ENCODE measurements at regions not wholly inside any gene's neighbourhood (a gene's known extent, or its start where the extent isn't known, plus 50 kb on each side); places are given as distances from the start of the nearest gene placed in this dataset.

DNA sequence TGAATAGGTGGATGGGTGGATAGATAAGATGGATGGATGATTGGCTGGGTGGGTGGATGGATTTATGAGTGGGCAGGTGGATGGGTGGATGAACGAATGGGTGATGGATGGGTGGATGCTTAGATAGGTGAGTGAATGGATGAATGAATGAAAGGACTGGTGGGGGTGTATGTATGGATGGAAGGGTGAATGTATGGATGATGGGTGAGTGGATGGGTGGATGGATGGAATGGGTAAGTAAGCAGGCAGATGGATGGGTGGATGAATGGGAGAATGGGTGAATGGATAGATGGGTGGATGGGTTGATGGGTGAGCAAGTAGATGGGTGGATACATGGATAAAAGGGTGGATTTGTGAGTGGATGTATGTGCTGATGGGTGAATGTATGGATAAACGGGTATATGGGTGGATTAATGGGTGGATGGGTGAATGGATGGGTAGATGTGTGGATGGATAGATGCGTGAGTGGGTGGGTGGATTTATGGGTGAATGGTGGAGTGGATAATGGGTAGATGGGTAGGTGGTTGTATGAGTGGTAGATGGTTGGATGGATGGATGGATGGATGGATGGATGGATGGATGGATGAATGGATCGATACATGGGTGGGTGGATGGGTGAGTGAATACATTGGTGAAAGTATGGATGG is 682.6 kb downstream of the HS3ST4 start (continued):
- TF ChIP-seq, protein P1, sequence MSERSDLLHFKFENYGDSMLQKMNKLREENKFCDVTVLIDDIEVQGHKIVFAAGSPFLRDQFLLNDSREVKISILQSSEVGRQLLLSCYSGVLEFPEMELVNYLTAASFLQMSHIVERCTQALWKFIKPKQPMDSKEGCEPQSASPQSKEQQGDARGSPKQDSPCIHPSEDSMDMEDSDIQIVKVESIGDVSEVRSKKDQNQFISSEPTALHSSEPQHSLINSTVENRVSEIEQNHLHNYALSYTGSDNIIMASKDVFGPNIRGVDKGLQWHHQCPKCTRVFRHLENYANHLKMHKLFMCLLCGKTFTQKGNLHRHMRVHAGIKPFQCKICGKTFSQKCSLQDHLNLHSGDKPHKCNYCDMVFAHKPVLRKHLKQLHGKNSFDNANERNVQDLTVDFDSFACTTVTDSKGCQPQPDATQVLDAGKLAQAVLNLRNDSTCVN (CRISPR knock-in tag; IDR thresholded peaks at IDR 0.05): peak; percentile 58; the same call in 1 of the 2 replicates
- no peak for TF ChIP-seq CAMTA2 (CRISPR knock-in tag; conservative IDR thresholded peaks at IDR 0.05)

DNA sequence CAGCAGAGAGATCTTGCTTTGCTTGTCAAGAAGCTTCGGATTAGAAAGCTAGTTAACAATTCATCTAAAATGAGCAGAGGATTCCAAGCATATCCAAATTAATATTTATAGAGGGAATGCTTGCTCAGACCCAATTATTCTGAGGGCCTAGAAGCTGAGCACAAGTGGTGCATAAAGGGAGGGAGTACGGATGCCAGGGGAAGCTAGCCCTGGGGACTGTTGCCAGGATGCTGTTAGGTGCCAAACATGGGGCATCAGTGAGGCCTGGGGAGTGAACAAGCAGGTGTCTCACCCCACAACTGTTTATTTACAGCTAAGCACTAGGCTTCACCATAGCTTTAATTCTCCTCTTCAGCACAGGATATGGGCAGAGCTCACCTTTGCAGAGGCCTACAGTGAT is 684.1 kb upstream of the C16orf82 start:
- Histone ChIP-seq H3K79me2 (ENCODE audit: control insufficient read depth, insufficient read depth, low read length) (no peaks in the 10 kb centered on the region), H3K9me3 (replicated peaks; ENCODE audit: control insufficient read depth, insufficient read depth, low read depth, low read length) (no peaks in the 10 kb centered on the region), H2AFZ (ENCODE audit: low read depth, low read length) (no peak overlapping the region), H4K20me1 (replicated peaks; ENCODE audit: control insufficient read depth, insufficient read depth, low read length) (no peaks in the 10 kb centered on the region), H3K4me1 (replicated peaks in 1 of 2; ENCODE audit: control insufficient read depth in 2 of 2, insufficient read depth in 2 of 2, low read length in 2 of 2) (no peaks in the 10 kb centered on the region), H3K27ac (ENCODE audit: extremely low read depth, low read depth, low read length) (no peak overlapping the region), H3K4me3 (no peak overlapping the region), H3K9me1 (ENCODE audit: control insufficient read depth, insufficient read depth, low read length) (no peaks in the 10 kb centered on the region), H3K36me3 (ENCODE audit: control insufficient read depth, insufficient read depth, low read length) (no peaks in the 10 kb centered on the region), H3K27me3 (ENCODE audit: control insufficient read depth in 2 of 2, insufficient read depth in 2 of 2, low read length in 2 of 2) (no peaks in the 10 kb centered on the region), H3K9ac (ENCODE audit: insufficient read depth in 1 of 2, low read depth in 2 of 2, low read length in 2 of 2) (no peak overlapping the region), H3K4me2 (ENCODE audit: insufficient read depth, low read length) (no peak overlapping the region)
- ATAC-seq (no peak), FAIRE-seq (no peak), DNase-seq (ENCODE audit: extremely low read depth in 1 of 4, low spot score in 3 of 4) (no peak)
- no TSS peak for BruUV-seq (replicated peaks)
- 0% methylated on average over 2 of the region's 2 CpGs for WGBS (ENCODE audit: insufficient coverage, low coverage, missing lambda C conversion rate)
- ChIA-PET CTCF (ENCODE audit: low intra/inter-chr PET ratio) (no interaction called here), POLR2A (no interaction called here)
- in situ Hi-C loops (cut with MboI): no loop called here
- TF ChIP-seq GTF2F1 (IDR thresholded peaks at IDR 0.05; ENCODE audit: low read depth, low read length): no peak
- no peak for TF ChIP-seq CEBPG (CRISPR knock-in tag; IDR thresholded peaks at IDR 0.05)
- TF ChIP-seq CEBPG (tag; conservative IDR thresholded peaks at IDR 0.05 in 1 of 2, IDR thresholded peaks at IDR 0.05 in 1 of 2): no peak
- TF ChIP-seq, protein P2, sequence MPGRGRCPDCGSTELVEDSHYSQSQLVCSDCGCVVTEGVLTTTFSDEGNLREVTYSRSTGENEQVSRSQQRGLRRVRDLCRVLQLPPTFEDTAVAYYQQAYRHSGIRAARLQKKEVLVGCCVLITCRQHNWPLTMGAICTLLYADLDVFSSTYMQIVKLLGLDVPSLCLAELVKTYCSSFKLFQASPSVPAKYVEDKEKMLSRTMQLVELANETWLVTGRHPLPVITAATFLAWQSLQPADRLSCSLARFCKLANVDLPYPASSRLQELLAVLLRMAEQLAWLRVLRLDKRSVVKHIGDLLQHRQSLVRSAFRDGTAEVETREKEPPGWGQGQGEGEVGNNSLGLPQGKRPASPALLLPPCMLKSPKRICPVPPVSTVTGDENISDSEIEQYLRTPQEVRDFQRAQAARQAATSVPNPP (IDR thresholded peaks at IDR 0.05; ENCODE audit: borderline replicate concordance, insufficient read depth, insufficient read length): no peak
- no peak for TF ChIP-seq ZBTB1 (CRISPR knock-in tag; IDR thresholded peaks at IDR 0.05; ENCODE audit: borderline replicate concordance, low read depth)
- no peak for TF ChIP-seq BRD4 (IDR thresholded peaks at IDR 0.05)
- TF ChIP-seq SIN3B (IDR thresholded peaks at IDR 0.05; ENCODE audit: low read depth): no peak
- intact Hi-C loops (cut with micrococcal nuclease): no loop called here
